Ishikawa (cell line): ENCODE measurements at regions not wholly inside any gene's neighbourhood (a gene's known extent, or its start where the extent isn't known, plus 50 kb on each side); places are given as distances from the start of the nearest gene placed in this dataset.

ENCODE experiments used
- CEBPB ChIP-seq: IDR thresholded peaks from 2 replicates; pipeline ENCODE4 v1.6.1; 2012
- CREB1 ChIP-seq: IDR thresholded peaks from 2 replicates; pipeline ENCODE4 v1.6.1; 2012; ENCODE audit warnings: low read depth
- EGR1 ChIP-seq: IDR thresholded peaks from 2 replicates; pipeline ENCODE4 v1.6.1; 2012
- EP300 ChIP-seq: IDR thresholded peaks from 2 replicates; pipeline ENCODE4 v1.6.1; 2012; ENCODE audit warnings: borderline replicate concordance
- FOXM1 ChIP-seq: IDR thresholded peaks from 2 replicates; pipeline ENCODE4 v1.6.1; 2012; ENCODE audit warnings: low read depth, borderline replicate concordance
- MAX ChIP-seq: IDR thresholded peaks from 2 replicates; pipeline ENCODE4 v1.6.1; 2012
- NFIC ChIP-seq: IDR thresholded peaks from 2 replicates; pipeline ENCODE4 v1.6.1; 2012
- RAD21 ChIP-seq: IDR thresholded peaks from 2 replicates; pipeline ENCODE4 v1.6.1; 2012; ENCODE audit warnings: low read depth
- REST ChIP-seq: IDR thresholded peaks from 2 replicates; pipeline ENCODE4 v1.6.1; 2012; ENCODE audit warnings: low read depth, mild to moderate bottlenecking
- TAF1 ChIP-seq: IDR thresholded peaks from 2 replicates; pipeline ENCODE4 v1.6.1; 2012; ENCODE audit warnings: low read depth, mild to moderate bottlenecking
- TCF12 ChIP-seq: IDR thresholded peaks from 2 replicates; pipeline ENCODE4 v1.6.1; 2012; ENCODE audit warnings: low read depth
- TEAD4 ChIP-seq: IDR thresholded peaks from 2 replicates; pipeline ENCODE4 v1.6.1; 2012
- USF1 ChIP-seq: IDR thresholded peaks from 2 replicates; pipeline ENCODE4 v1.6.1; 2012
- YY1 ChIP-seq: IDR thresholded peaks from 2 replicates; pipeline ENCODE4 v1.6.1; 2012; ENCODE audit warnings: low read depth
- ZBTB7A ChIP-seq: IDR thresholded peaks from 2 replicates; pipeline ENCODE4 v1.6.1; 2012; ENCODE audit warnings: low read depth

- TF ChIP-seq EP300 (no peak), TAF1 (no peak), TCF12 (no peak), TEAD4 (no peak), YY1 (no peak), MAX (no peak), ZBTB7A (no peak), EGR1 (no peak), RAD21 (peak; percentile 48)
Observed at GRCh38 chr5:101012880-101013279, 109.8 kb upstream of the ST8SIA4 start.

DNA sequence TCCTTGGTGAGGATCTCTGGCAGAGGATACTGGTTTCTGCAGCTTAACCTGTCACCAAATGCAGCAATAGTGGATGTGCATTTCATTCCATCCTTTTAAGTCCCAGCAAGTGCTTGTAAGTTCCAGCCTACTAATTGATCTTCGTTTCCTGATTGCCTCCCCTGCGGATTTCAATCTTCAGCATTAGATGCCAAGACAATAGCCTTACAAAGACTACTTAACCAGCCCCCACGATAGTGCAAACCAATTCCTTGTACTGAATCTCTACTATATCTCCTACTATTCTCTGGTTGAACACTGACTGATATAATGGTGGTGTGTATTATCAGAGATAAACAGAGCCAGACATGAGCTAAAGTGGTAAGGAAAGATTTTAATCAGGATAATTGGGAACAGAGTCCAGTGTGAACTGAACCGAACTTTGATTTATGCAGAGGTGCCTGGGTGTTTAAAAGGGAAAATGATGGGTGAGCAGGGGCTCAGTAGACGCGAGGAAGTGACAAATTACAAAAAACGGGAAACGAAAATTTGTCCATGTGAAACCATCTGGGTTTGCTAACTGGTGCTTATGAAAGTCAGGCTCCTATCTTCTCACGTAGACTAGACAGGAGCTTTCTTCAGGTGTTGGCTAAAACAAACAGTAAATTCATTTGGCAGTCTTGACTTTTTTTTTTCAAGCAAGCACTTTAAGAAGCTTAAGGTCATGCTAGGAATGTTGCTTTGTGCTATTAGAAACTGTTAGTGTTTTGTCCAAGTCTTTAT is 106.9 kb upstream of the ST8SIA4 start:
- TF ChIP-seq MAX (no peak), RAD21 (no peak), TAF1 (no peak), REST (no peak), EGR1 (no peak), YY1 (no peak), ZBTB7A (no peak)

- no peak for TF ChIP-seq FOXM1
- TF ChIP-seq USF1 = no peak
- TF ChIP-seq EGR1 = no peak
- no peak for TF ChIP-seq RAD21
- no peak for TF ChIP-seq EP300
- no peak for TF ChIP-seq YY1
- TF ChIP-seq MAX = no peak
- no peak for TF ChIP-seq CREB1
- TF ChIP-seq NFIC = no peak
- no peak for TF ChIP-seq ZBTB7A
- no peak for TF ChIP-seq CEBPB
- no peak for TF ChIP-seq TAF1
- TF ChIP-seq TEAD4 = no peak
- no peak for TF ChIP-seq TCF12
- no peak for TF ChIP-seq REST
Observed at GRCh38 chr5:100992354-100992753, 89.3 kb upstream of the ST8SIA4 start.

GRCh38 chr5:100974082-100974481 is 71.0 kb upstream of the ST8SIA4 start:
- TF ChIP-seq TEAD4 (no peak), EGR1 (no peak), RAD21 (no peak), REST (peak; percentile 77), TAF1 (no peak), CREB1 (no peak), USF1 (no peak)

DNA sequence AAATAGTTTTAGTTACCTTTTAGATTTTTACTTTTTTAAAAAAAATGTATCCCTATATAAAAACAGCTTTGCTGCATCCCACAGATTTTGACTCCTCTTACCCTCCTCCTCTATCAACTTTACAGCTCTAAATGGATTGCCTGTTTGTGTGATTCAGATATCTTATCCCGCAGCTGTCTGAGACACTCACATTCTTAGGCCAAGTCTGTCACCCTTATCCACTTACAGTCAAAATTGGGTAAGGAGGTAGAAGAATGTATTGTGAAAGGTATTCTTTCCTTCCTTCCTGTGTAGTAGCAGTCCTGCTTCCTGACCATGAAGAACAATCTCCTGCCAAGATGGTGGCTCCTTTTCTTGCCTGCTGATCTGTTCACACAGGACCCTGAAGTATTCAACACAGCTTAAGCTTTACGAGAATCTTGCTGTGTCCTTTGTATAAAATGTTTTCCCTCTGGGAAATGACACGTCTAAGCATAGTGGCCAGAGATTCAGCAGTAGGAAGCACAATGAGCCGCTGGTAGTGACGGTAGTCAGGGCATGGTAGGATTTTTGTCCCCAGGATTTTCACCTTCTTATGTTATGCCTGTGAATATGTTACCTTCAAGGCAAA is 67.7 kb upstream of the ST8SIA4 start:
- TF ChIP-seq YY1 (no peak), CREB1 (no peak), TEAD4 (no peak), FOXM1 (no peak), MAX (no peak), CEBPB (no peak), RAD21 (no peak), NFIC (no peak), ZBTB7A (no peak), EP300 (no peak), EGR1 (no peak), USF1 (no peak), TAF1 (no peak), TCF12 (no peak)
